ENCODE measurements at regions not wholly inside any gene's neighbourhood (a gene's known extent, or its start where the extent isn't known, plus 50 kb on each side); places are given as distances from the start of the nearest gene placed in this dataset.

DNA sequence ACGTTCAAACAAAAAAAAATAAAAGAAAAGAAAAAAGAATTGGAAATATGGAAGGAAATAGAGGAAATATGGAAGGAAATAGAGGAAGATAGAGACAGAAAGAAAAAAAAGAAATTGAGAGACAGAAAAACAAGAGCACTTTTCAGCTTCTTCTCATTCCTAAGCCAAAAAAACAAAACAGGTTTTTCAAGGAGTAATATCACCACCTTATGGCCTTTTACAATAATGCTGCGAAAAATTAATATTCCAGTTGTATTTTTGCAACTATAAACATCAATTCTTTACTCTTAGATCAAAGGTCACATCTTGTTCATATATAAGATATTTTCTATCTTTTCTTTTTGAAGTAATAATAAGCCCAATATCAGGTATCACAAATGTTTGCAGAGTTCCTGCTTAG is 328.3 kb downstream of the FAT3 start:
- no peak for TF ChIP-seq HDGF (IDR thresholded peaks at IDR 0.05; ENCODE audit: borderline replicate concordance)
- TF ChIP-seq CTBP1 (IDR thresholded peaks at IDR 0.05; ENCODE audit: borderline replicate concordance): no peak
- ChIA-PET CTCF (interaction anchor here (0.6 to 0.9 kb wide), 2 partner anchors 207 to 233 kb away, joined by 3 read pairs; no protein-coding TSS in a partner anchor), POLR2A (no interaction called here)
- DNase-seq (ENCODE audit: extremely low spot score): no peak

DNA sequence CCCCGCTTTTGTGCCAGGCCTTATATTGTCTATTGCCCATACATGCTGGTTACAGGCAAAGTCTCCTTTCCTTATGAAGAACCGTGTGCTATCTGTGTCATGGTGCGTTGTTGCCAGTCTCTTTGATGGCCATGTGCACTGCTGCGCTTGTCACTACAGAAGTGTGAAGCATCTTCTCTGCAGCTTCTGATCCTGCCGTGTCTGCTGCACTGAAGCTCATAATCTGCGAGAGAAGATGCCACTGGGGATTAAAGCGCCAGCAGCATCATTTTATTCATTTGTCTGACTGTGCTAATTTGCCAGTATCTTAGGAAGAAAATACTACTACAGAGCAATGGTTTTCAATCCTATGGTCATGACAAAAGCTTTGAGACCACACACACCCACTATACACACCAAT is 330.1 kb downstream of the FAT3 start:
- no peak for DNase-seq (ENCODE audit: extremely low spot score)
- POLR2A ChIA-PET: no interaction called here
- CTCF ChIA-PET: no interaction called here
- TF ChIP-seq TARDBP (IDR thresholded peaks at IDR 0.05) (no peak), FOXA1 (IDR thresholded peaks at IDR 0.05) (no peak), BHLHE40 (IDR thresholded peaks at IDR 0.05; ENCODE audit: borderline replicate concordance) (no peak), ELF4 (IDR thresholded peaks at IDR 0.05) (no peak), NFRKB (IDR thresholded peaks at IDR 0.05) (no peak), FOXM1 (IDR thresholded peaks at IDR 0.05; ENCODE audit: borderline replicate concordance) (no peak)

DNA sequence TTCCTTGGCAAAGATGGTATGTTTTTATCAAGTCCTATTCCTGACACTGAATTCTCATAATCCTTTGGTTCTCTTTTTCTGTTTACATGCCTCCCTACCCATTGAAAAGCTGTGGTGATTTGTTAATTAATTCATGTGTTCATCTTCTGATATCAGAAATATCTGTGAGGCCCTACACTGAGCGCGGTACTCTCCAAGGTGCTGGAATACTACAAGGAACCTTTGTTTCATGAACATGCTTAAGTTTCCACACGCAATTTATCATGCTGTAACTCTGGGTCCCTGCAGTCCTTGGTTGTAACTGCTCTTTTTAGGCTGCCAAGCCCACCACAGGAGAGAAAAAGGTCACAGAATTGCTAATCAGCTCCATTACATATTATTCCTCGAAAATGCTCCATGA is 331.8 kb downstream of the FAT3 start:
- DNase-seq (ENCODE audit: extremely low spot score): no peak
- CTCF ChIA-PET: no interaction called here
- TF ChIP-seq ZNF384 (IDR thresholded peaks at IDR 0.05) (no peak), FOXM1 (IDR thresholded peaks at IDR 0.05; ENCODE audit: borderline replicate concordance) (no peak), LEF1 (IDR thresholded peaks at IDR 0.05; ENCODE audit: borderline replicate concordance) (no peak), FOXK2 (IDR thresholded peaks at IDR 0.05) (no peak), HDGF (IDR thresholded peaks at IDR 0.05; ENCODE audit: borderline replicate concordance) (no peak), BHLHE40 (IDR thresholded peaks at IDR 0.05; ENCODE audit: borderline replicate concordance) (no peak)
- POLR2A ChIA-PET: no interaction called here

DNA sequence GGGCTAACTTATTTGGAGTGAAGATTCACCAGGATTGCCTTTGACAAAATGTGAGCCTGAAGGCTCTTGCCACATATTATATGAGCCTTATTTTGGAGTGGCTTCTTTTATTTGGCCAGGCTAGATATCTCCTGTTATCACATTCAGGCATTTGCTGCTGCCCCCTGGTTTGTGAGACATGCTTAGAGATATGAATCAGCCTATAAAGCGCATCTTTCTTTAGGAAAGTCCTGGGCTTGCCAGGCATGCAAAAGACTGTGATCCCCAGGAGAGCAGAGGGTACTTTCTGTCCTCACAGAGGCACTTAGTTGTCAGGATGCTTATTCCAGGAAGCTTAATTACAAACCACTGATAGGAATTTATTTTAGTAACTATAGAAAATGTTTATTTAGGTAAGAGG is 333.3 kb downstream of the FAT3 start:
- no peak for TF ChIP-seq SP1 (IDR thresholded peaks at IDR 0.05)
- no peak for TF ChIP-seq L3MBTL2 (conservative IDR thresholded peaks at IDR 0.05)
- POLR2A ChIA-PET: no interaction called here
- DNase-seq (ENCODE audit: extremely low spot score): no peak
- CTCF ChIA-PET: no interaction called here

DNA sequence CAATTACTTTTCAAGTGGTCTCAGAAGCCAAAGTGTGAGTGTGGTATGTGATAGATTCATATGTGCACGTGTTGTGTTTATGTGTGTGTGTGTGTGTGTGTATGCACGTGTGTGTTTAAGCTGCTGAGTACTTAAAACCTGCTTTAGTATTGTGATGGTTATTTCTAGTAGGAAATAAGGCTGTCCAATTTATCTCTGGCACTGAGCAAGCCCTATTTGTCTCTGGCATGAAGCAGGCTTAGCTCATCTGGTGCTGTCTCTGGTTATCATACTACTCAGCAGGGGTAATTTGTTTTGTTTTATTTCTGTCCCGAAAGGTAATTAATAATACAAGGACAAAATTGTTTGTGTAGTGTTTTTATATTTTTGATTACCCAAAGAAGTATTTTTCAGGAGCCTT is 333.7 kb downstream of the FAT3 start:
- TF ChIP-seq SP1 (IDR thresholded peaks at IDR 0.05): no peak
- no peak for TF ChIP-seq HDGF (IDR thresholded peaks at IDR 0.05; ENCODE audit: borderline replicate concordance)
- no peak for TF ChIP-seq LEF1 (IDR thresholded peaks at IDR 0.05; ENCODE audit: borderline replicate concordance)
- no peak for TF ChIP-seq ELF4 (IDR thresholded peaks at IDR 0.05)
- no peak for TF ChIP-seq NFRKB (IDR thresholded peaks at IDR 0.05)
- no peak for TF ChIP-seq L3MBTL2 (conservative IDR thresholded peaks at IDR 0.05)
- TF ChIP-seq TARDBP (IDR thresholded peaks at IDR 0.05): no peak
- TF ChIP-seq FOXK2 (IDR thresholded peaks at IDR 0.05): no peak
- TF ChIP-seq FOXM1 (IDR thresholded peaks at IDR 0.05; ENCODE audit: borderline replicate concordance): no peak
- TF ChIP-seq BHLHE40 (IDR thresholded peaks at IDR 0.05; ENCODE audit: borderline replicate concordance): no peak
- TF ChIP-seq, protein P1, sequence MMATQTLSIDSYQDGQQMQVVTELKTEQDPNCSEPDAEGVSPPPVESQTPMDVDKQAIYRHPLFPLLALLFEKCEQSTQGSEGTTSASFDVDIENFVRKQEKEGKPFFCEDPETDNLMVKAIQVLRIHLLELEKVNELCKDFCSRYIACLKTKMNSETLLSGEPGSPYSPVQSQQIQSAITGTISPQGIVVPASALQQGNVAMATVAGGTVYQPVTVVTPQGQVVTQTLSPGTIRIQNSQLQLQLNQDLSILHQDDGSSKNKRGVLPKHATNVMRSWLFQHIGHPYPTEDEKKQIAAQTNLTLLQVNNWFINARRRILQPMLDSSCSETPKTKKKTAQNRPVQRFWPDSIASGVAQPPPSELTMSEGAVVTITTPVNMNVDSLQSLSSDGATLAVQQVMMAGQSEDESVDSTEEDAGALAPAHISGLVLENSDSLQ (IDR thresholded peaks at IDR 0.05): no peak
- TF ChIP-seq ZNF384 (IDR thresholded peaks at IDR 0.05): no peak
- no peak for TF ChIP-seq SUZ12 (IDR thresholded peaks at IDR 0.05)
- ChIA-PET CTCF (no interaction called here), POLR2A (no interaction called here)
- no peak for DNase-seq (ENCODE audit: extremely low spot score)

DNA sequence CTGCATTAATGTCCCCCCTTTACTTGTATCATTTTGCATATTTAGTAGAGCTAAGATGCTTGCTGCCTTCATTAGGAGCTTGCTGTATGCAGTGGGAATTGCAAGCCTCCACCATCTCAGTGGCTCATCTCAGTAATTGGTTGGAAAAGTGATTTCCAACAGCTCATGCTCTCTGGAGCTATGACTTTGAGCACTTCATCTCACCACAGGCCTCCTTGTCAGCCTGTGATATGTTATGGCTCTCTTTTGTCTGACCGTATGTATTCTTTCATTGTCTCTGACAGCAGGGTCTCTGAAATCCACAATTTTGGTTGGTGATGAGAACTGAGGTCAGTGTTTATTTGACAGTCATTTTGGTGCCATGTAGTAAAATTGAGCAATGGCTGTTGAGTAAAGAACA is 345.1 kb downstream of the FAT3 start:
- CTCF ChIA-PET: no interaction called here
- no peak for DNase-seq (ENCODE audit: extremely low spot score)
- POLR2A ChIA-PET: no interaction called here
- TF ChIP-seq L3MBTL2 (conservative IDR thresholded peaks at IDR 0.05) (no peak), SUZ12 (IDR thresholded peaks at IDR 0.05) (no peak), TARDBP (IDR thresholded peaks at IDR 0.05) (no peak), ELF4 (IDR thresholded peaks at IDR 0.05) (no peak), BHLHE40 (IDR thresholded peaks at IDR 0.05; ENCODE audit: borderline replicate concordance) (no peak), LEF1 (IDR thresholded peaks at IDR 0.05; ENCODE audit: borderline replicate concordance) (no peak), FOXA1 (IDR thresholded peaks at IDR 0.05) (no peak), NFRKB (IDR thresholded peaks at IDR 0.05) (no peak), FOXM1 (IDR thresholded peaks at IDR 0.05; ENCODE audit: borderline replicate concordance) (no peak), HDGF (IDR thresholded peaks at IDR 0.05; ENCODE audit: borderline replicate concordance) (no peak), SP1 (IDR thresholded peaks at IDR 0.05) (no peak), ARNT (IDR thresholded peaks at IDR 0.05) (no peak), CTBP1 (IDR thresholded peaks at IDR 0.05; ENCODE audit: borderline replicate concordance) (no peak), FOXK2 (IDR thresholded peaks at IDR 0.05) (no peak)
- TF ChIP-seq, protein P1 (IDR thresholded peaks at IDR 0.05): no peak

DNA sequence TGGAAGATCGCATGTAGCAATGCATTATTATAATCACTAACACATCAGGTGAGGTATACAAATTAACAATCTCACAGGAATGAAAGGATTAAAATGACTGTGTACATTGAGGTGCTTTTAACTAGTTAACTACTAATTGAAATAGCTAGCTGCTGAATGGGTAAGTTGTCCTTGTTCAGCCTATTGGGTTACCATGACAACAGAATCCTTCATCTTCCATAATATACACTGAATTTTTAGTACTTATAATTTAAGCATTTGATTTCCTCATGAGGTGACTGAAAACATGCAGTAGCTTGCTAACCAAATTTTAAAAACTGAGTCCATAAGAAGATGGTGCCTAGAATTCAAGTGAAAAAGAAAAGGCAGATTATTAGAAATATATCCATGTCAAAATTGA is 347.9 kb downstream of the FAT3 start:
- ChIA-PET CTCF (no interaction called here), POLR2A (no interaction called here)
- DNase-seq (ENCODE audit: extremely low spot score): no peak
- no peak for TF ChIP-seq LEF1 (IDR thresholded peaks at IDR 0.05; ENCODE audit: borderline replicate concordance)
- TF ChIP-seq SUZ12 (IDR thresholded peaks at IDR 0.05): no peak
- no peak for TF ChIP-seq ELF4 (IDR thresholded peaks at IDR 0.05)
- TF ChIP-seq ZNF384 (IDR thresholded peaks at IDR 0.05): no peak
- TF ChIP-seq FOXK2 (IDR thresholded peaks at IDR 0.05): no peak
- no peak for TF ChIP-seq FOXA1 (IDR thresholded peaks at IDR 0.05)
- TF ChIP-seq NFRKB (IDR thresholded peaks at IDR 0.05): no peak
- no peak for TF ChIP-seq FOXM1 (IDR thresholded peaks at IDR 0.05; ENCODE audit: borderline replicate concordance)
- no peak for TF ChIP-seq SP1 (IDR thresholded peaks at IDR 0.05)
- TF ChIP-seq HDGF (IDR thresholded peaks at IDR 0.05; ENCODE audit: borderline replicate concordance): no peak

DNA sequence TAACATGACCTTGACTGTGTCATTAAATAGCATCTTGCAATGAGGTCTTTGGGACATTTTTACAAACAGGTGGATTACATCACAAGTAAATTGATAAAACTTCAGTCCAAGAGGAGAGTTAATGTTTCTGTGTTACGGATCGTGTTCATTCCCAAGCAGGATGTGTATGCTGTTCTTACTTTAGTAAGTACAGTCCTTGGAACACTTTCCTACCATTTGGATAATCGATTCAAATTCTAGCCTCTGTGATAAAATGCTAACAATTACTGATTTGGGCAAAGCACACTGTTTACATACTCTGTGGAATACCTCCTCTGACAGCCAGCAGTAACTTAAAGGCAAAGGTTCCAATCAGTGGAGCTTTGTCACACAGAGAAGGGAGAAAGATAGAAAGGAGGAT is 351.7 kb downstream of the FAT3 start:
- ChIA-PET CTCF (no interaction called here), POLR2A (no interaction called here)
- DNase-seq (ENCODE audit: extremely low spot score): no peak
- TF ChIP-seq ELF4 (IDR thresholded peaks at IDR 0.05): no peak
- no peak for TF ChIP-seq SUZ12 (IDR thresholded peaks at IDR 0.05)
- TF ChIP-seq BHLHE40 (IDR thresholded peaks at IDR 0.05; ENCODE audit: borderline replicate concordance): no peak
- TF ChIP-seq, protein P1 (IDR thresholded peaks at IDR 0.05): no peak
- TF ChIP-seq CTBP1 (IDR thresholded peaks at IDR 0.05; ENCODE audit: borderline replicate concordance): no peak
- TF ChIP-seq FOXM1 (IDR thresholded peaks at IDR 0.05; ENCODE audit: borderline replicate concordance): no peak
- no peak for TF ChIP-seq LEF1 (IDR thresholded peaks at IDR 0.05; ENCODE audit: borderline replicate concordance)
- TF ChIP-seq NFRKB (IDR thresholded peaks at IDR 0.05): no peak
- TF ChIP-seq TARDBP (IDR thresholded peaks at IDR 0.05): no peak
- no peak for TF ChIP-seq SP1 (IDR thresholded peaks at IDR 0.05)
- TF ChIP-seq ZNF384 (IDR thresholded peaks at IDR 0.05): no peak
- TF ChIP-seq L3MBTL2 (conservative IDR thresholded peaks at IDR 0.05): no peak
- no peak for TF ChIP-seq ARNT (IDR thresholded peaks at IDR 0.05)
- TF ChIP-seq HDGF (IDR thresholded peaks at IDR 0.05; ENCODE audit: borderline replicate concordance): no peak
- TF ChIP-seq FOXA1 (IDR thresholded peaks at IDR 0.05): no peak
- TF ChIP-seq FOXK2 (IDR thresholded peaks at IDR 0.05): no peak

Measured in HEK293T (cell line).